Esophagus squamous epithelium (tissue), 4 donors: ENCODE measurements at regions not wholly inside any gene's neighbourhood (a gene's known extent, or its start where the extent isn't known, plus 50 kb on each side); places are given as distances from the start of the nearest gene placed in this dataset.

Experiments
- CTCF ChIP-seq, 6 experiments: fragments of 450-650 bp in 4 of 6; fragments of 200-600 bp in 2 of 6; sonication (generic) in 2 of 6; IDR thresholded peaks; one replicate each; pipeline ENCODE4 v1.5.1; 2016 to 2019; ENCODE audit warnings: antibody characterized with exemption in 6 of 6, mild to moderate bottlenecking in 4 of 6, moderate library complexity in 4 of 6
- POLR2A ChIP-seq, 4 donors: fragments of 450-650 bp; IDR thresholded peaks; one replicate each; pipeline ENCODE4 v1.6.1; 2017; ENCODE audit warnings: antibody characterized with exemption in 4 of 4, mild to moderate bottlenecking in 4 of 4, moderate library complexity in 3 of 4

GRCh38 chr12:105882404-105882803, 256.4 kb downstream of the NUAK1 start:
- no peak for TF ChIP-seq CTCF (IDR thresholded peaks at IDR 0.05)
- TF ChIP-seq POLR2A (IDR thresholded peaks at IDR 0.05), result no peak
